Endothelial cell of umbilical vein (primary cell): ENCODE measurements at regions not wholly inside any gene's neighbourhood (a gene's known extent, or its start where the extent isn't known, plus 50 kb on each side); places are given as distances from the start of the nearest gene placed in this dataset.

Source experiments
- EZH2 ChIP-seq: IDR thresholded peaks from 2 replicates; pipeline ENCODE4 v1.6.1; 2012; ENCODE audit warnings: borderline replicate concordance, low read depth, mild to moderate bottlenecking, moderate library complexity, low read length, inconsistent platforms; ENCODE audit not compliant: severe bottlenecking
- FOS ChIP-seq: IDR thresholded peaks from 2 replicates; pipeline ENCODE4 v1.6.1; 2011; ENCODE audit warnings: mild to moderate bottlenecking, low read length, moderate library complexity, borderline replicate concordance; ENCODE audit not compliant: insufficient read depth
- GATA2 ChIP-seq: IDR thresholded peaks from 2 replicates; pipeline ENCODE4 v1.7.0; 2011; ENCODE audit warnings: low read depth, mild to moderate bottlenecking, moderate library complexity, mixed read lengths, low read length; ENCODE audit not compliant: insufficient read length, insufficient read depth
- JUN ChIP-seq: IDR thresholded peaks from 2 replicates; pipeline ENCODE4 v1.6.1; 2011; ENCODE audit warnings: borderline replicate concordance, low read depth; ENCODE audit not compliant: insufficient read length, insufficient read depth
- MYC ChIP-seq: IDR thresholded peaks from one replicate; pipeline ENCODE4 v1.6.1; 2011; ENCODE audit warnings: mild to moderate bottlenecking, low read depth, low read length
- POLR2A ChIP-seq: IDR thresholded peaks from 2 replicates; pipeline ENCODE4 v1.6.1; 2012; ENCODE audit warnings: low read depth, mild to moderate bottlenecking, control low read depth, low read length
- POLR2AphosphoS5 ChIP-seq: IDR thresholded peaks from 2 replicates; pipeline ENCODE4 v1.6.1; 2012; ENCODE audit warnings: low read depth, mild to moderate bottlenecking, control low read depth, low read length, moderate library complexity; ENCODE audit not compliant: insufficient read depth
- TF ChIP-seq, protein P1 (sequence below), 2 donors: IDR thresholded peaks; 1 replicate in 1 of 2; 2 replicates in 1 of 2; pipeline ENCODE4 v1.5.1; 2011; ENCODE audit warnings: low read length in 2 of 2, mild to moderate bottlenecking in 2 of 2, moderate library complexity in 2 of 2, control low read depth in 1 of 2, inconsistent platforms in 1 of 2, low read depth in 1 of 2; ENCODE audit not compliant: insufficient read depth in 1 of 2; ENCODE audit errors: extremely low read depth in 1 of 2
- TF ChIP-seq, protein P2 (sequence below): IDR thresholded peaks from 2 replicates; pipeline ENCODE4 v1.6.1; 2011; ENCODE audit not compliant: insufficient read depth, insufficient read length

DNA sequence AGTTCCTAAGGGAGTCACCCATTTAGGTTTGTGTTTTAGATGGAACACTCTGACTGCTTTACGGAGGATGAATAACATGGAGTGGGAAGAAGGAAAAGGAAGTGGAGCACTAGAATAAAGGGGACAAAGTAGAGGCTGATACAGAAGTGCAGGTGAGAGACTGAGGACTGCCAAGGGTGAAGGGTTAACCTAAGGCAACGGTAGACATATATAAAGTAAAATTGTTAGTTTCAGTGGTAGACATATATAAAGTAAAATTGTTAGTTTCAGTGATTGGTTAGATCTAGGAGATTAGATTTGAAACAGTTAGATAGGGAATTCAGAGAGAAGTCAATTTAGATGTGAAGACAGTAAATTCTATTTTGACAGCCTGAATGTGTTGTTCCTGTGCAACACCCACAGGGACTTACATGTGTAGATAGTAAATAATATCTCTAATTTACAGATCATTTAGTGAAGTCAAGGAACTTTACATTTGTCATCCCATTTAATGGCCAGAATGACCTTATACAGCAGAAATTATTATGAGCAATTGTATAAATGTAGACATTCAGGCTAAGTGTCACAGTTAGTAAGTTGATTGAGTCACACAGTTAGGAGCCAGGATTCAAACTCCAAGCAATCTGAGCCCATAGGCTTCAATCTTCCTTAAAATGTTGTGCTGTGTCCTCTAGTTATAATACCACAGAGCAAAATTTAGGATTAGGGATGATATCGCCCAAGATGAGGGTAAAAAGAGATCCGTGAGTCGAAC, 270.8 kb upstream of the UBE2E3 start:
- TF ChIP-seq POLR2A (no peak), POLR2AphosphoS5 (no peak), EZH2 (no peak), GATA2 (no peak), FOS (no peak), MYC (no peak), JUN (no peak)
- TF ChIP-seq, protein P1, sequence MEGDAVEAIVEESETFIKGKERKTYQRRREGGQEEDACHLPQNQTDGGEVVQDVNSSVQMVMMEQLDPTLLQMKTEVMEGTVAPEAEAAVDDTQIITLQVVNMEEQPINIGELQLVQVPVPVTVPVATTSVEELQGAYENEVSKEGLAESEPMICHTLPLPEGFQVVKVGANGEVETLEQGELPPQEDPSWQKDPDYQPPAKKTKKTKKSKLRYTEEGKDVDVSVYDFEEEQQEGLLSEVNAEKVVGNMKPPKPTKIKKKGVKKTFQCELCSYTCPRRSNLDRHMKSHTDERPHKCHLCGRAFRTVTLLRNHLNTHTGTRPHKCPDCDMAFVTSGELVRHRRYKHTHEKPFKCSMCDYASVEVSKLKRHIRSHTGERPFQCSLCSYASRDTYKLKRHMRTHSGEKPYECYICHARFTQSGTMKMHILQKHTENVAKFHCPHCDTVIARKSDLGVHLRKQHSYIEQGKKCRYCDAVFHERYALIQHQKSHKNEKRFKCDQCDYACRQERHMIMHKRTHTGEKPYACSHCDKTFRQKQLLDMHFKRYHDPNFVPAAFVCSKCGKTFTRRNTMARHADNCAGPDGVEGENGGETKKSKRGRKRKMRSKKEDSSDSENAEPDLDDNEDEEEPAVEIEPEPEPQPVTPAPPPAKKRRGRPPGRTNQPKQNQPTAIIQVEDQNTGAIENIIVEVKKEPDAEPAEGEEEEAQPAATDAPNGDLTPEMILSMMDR (IDR thresholded peaks at IDR 0.05; ENCODE audit: extremely low read depth in 1 of 2, insufficient read depth in 1 of 2, low read depth in 1 of 2, low read length in 2 of 2), result no peak
- TF ChIP-seq, protein P2, sequence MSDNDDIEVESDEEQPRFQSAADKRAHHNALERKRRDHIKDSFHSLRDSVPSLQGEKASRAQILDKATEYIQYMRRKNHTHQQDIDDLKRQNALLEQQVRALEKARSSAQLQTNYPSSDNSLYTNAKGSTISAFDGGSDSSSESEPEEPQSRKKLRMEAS, result no peak
